ENCODE measurements at regions not wholly inside any gene's neighbourhood (a gene's known extent, or its start where the extent isn't known, plus 50 kb on each side); places are given as distances from the start of the nearest gene placed in this dataset.

GRCh38 chr12:20194171-20194570 lies 174.2 kb upstream of the PDE3A start:
- TF ChIP-seq EP300 (IDR thresholded peaks at IDR 0.05) (no peak), CTCF (IDR thresholded peaks at IDR 0.05) (peak in 1 of 2 donors; percentile 9), POLR2A (IDR thresholded peaks at IDR 0.05) (no peak)

Measured in suprapubic skin (tissue), 3 donors.